ENCODE measurements at regions not wholly inside any gene's neighbourhood (a gene's known extent, or its start where the extent isn't known, plus 50 kb on each side); places are given as distances from the start of the nearest gene placed in this dataset.

- 74 to 89% methylated on average over 3 of the region's 3 CpGs for WGBS, 2 donors
- no peak for TF ChIP-seq CTCF (IDR thresholded peaks at IDR 0.05)
- no peak for TF ChIP-seq POLR2A (IDR thresholded peaks at IDR 0.05)
- no peak overlapping the region for H3K4me3 ChIP-seq
- H3K27ac ChIP-seq, result no peak overlapping the region
- intact Hi-C loops (cut with DNase I; ENCODE audit: low total_unique reads), result no loop called here
- no peaks in the 10 kb centered on the region for H3K4me1 ChIP-seq
- DNase-seq, result no peak
- H3K9me3 ChIP-seq, result no peaks in the 10 kb centered on the region
- no peaks in the 10 kb centered on the region for H3K36me3 ChIP-seq (ENCODE audit: low read depth, missing control alignments)
- H3K27me3 ChIP-seq, result no peaks in the 10 kb centered on the region
Observed at GRCh38 chr2:157150747-157151146, 106.8 kb upstream of the GALNT5 start.

- DNase-seq, result no peak
- Histone ChIP-seq H3K9me3 (no peaks in the 10 kb centered on the region), H3K27me3 (no peaks in the 10 kb centered on the region), H3K4me3 (no peak overlapping the region), H3K4me1 (no peaks in the 10 kb centered on the region), H3K27ac (no peak overlapping the region), H3K36me3 (ENCODE audit: low read depth, missing control alignments) (no peaks in the 10 kb centered on the region)
- WGBS, 2 donors, result 36 to 48% methylated on average over 1 of the region's 1 CpG
- TF ChIP-seq POLR2A (IDR thresholded peaks at IDR 0.05) (no peak), CTCF (IDR thresholded peaks at IDR 0.05) (no peak)
- intact Hi-C loops (cut with DNase I; ENCODE audit: low total_unique reads), result no loop called here
Observed at GRCh38 chr2:157152362-157152761, 105.1 kb upstream of the GALNT5 start.

- no peak overlapping the region for H3K27ac ChIP-seq
- no peaks in the 10 kb centered on the region for H3K36me3 ChIP-seq (ENCODE audit: low read depth, missing control alignments)
- no peaks in the 10 kb centered on the region for H3K9me3 ChIP-seq
- no peak overlapping the region for H3K4me3 ChIP-seq
- DNase-seq, result no peak
- H3K27me3 ChIP-seq, result no peaks in the 10 kb centered on the region
- WGBS, 2 donors, result 91 to 100% methylated on average over 1 of the region's 1 CpG
- TF ChIP-seq POLR2A (IDR thresholded peaks at IDR 0.05) (no peak), CTCF (IDR thresholded peaks at IDR 0.05) (no peak)
- no peaks in the 10 kb centered on the region for H3K4me1 ChIP-seq
- intact Hi-C loops (cut with DNase I; ENCODE audit: low total_unique reads), result no loop called here
Observed at GRCh38 chr2:157155992-157156391, 101.5 kb upstream of the GALNT5 start.

GRCh38 chr2:157158111-157158510 is 99.4 kb upstream of the GALNT5 start:
- H3K4me3 ChIP-seq, result no peak overlapping the region
- no peaks in the 10 kb centered on the region for H3K9me3 ChIP-seq
- WGBS, 2 donors, result 88 to 97% methylated on average over 1 of the region's 1 CpG
- H3K27ac ChIP-seq, result no peak overlapping the region
- TF ChIP-seq CTCF (IDR thresholded peaks at IDR 0.05), result no peak
- no peak for TF ChIP-seq POLR2A (IDR thresholded peaks at IDR 0.05)
- H3K27me3 ChIP-seq, result no peaks in the 10 kb centered on the region
- H3K4me1 ChIP-seq, result no peaks in the 10 kb centered on the region
- no peaks in the 10 kb centered on the region for H3K36me3 ChIP-seq (ENCODE audit: low read depth, missing control alignments)
- intact Hi-C loops (cut with DNase I; ENCODE audit: low total_unique reads), result no loop called here
- DNase-seq, result no peak

DNA sequence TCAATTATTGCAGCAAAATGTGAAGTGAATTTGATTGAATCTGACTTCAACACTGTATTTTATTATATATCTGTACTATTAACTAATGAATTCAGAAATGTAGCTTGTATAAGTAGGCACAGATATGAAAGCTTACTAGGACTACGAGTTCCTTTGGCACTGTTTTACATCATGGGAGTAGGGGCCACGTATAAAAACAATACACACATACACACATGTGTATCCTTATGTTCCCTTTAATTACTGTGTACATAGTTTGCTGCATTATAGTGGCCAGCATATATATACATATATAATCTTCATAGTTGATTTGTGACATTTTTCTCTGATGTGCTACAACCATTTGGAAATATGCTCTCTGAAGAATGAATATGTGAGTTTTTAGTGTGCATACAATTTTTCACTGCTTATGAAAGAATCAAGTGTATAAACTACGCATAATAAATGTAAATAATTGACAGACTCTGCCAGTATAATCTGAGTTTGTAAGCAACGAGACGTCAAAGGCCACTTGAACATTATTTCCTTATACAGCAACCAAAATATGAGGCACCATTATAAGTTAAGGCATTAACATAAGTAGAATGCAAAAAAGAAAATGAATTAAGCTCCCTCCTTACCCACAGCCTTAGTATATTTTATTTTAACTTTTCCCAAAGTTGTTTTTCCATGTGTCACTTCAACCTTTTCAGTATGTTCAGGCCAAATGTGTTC is 98.1 kb upstream of the GALNT5 start:
- DNase-seq, result no peak
- 87 to 90% methylated on average over 5 of the region's 5 CpGs for WGBS, 2 donors

More for the DNA sequence above, 98.1 kb upstream of the GALNT5 start:
- Histone ChIP-seq H3K27ac (no peak overlapping the region), H3K4me1 (no peaks in the 10 kb centered on the region), H3K27me3 (no peaks in the 10 kb centered on the region), H3K4me3 (no peak overlapping the region), H3K36me3 (ENCODE audit: low read depth, missing control alignments) (no peaks in the 10 kb centered on the region), H3K9me3 (no peaks in the 10 kb centered on the region)
- no peak for TF ChIP-seq CTCF (IDR thresholded peaks at IDR 0.05)
- TF ChIP-seq POLR2A (IDR thresholded peaks at IDR 0.05), result no peak
- intact Hi-C loops (cut with DNase I; ENCODE audit: low total_unique reads), result no loop called here

All from testis (tissue), 2 donors.